ENCODE measurements at regions not wholly inside any gene's neighbourhood (a gene's known extent, or its start where the extent isn't known, plus 50 kb on each side); places are given as distances from the start of the nearest gene placed in this dataset.

DNA sequence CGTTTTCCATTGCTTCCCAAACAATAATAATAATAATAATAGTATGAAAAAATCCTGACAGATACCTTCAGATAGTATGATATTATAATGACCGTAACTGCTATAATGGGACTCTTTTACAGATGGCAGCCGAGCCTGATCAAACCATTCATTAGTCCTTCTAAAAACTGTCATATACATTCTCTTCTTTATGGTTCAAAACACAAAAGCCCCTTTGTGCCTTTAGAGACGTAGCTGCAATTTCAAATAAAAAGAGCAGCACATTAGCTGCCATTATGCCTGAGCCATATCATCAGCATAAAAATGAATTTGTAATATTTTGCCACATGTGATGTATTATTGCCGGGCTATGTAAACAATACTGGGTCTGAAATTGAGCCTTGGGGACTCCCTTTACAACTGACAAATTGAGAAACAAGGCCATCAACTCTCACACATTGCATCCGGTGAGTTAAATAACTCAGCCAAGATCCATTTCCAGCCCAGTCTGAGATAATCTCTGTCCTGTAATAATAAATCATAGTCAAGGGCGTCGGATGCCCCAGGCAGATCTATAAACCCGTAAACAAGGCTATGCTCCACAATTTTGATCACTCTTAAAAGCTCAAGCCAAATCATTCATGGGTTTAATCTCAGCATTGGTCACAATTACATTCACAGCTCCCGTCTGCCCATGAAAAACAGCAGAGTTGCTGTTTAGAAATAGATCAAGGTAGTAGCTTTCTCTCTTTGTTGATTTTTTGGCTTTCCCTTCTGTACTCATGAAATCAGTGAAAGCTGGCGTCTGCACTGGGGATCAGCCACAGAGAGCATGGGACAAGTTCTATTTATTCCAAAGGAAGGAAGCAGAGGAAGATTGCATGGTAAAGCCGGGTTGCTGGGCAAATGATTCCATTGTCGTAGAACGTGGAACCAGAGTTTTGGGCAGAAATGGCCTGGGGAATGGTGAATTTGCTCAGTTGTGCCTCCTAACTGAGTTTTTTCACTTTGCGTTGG is 150.1 kb upstream of the BMPER start:
- no peak for DNase-seq (ENCODE audit: low read depth)

- DNase-seq (ENCODE audit: low read depth) = no peak
Measured at GRCh38 chr7:33757050-33757449, 148.3 kb upstream of the BMPER start.

- no peak for DNase-seq (ENCODE audit: low read depth)
Measured at GRCh38 chr7:33757563-33758165, 147.7 kb upstream of the BMPER start.

GRCh38 chr7:33760146-33760545 is 145.2 kb upstream of the BMPER start:
- no peak for DNase-seq (ENCODE audit: low read depth)

GRCh38 chr7:33760834-33761233 is 144.5 kb upstream of the BMPER start:
- no peak for DNase-seq (ENCODE audit: low read depth)

DNA sequence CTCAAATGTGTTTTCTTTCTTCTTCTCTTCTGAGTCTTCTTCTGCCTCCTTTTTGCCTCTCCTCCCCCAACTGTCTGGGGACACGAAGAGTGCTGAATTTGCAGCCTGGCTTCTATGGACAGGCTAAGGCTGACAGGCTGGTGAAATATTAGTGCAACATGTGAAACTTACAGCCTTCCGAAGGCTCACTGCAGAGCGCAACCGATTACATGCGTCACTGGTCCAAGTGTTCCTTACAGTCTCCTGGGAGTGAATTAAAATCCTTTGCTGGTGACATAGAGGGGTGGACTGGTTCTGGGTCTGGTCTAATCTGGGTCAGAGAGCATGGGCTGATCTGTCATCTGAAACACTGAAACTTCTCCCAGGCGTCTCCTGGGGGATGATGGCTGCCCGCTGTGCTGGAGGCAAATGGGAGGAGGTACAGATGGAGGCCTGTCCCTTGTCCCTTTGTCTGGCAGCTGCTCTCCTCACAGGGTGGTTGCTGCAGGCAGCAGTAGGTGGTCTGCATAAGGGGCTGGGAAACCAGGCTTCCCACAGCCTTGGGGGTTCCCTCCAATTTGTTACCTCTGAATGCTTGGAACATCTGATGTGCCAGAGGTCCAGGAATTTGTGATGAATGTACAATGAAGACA is 143.8 kb upstream of the BMPER start:
- DNase-seq (ENCODE audit: low read depth) = no peak

GRCh38 chr7:33762151-33762910 is 143.0 kb upstream of the BMPER start:
- DNase-seq (ENCODE audit: low read depth) = no peak

- DNase-seq (ENCODE audit: low read depth) = no peak
Measured at GRCh38 chr7:33762911-33763306, 142.4 kb upstream of the BMPER start.

DNA sequence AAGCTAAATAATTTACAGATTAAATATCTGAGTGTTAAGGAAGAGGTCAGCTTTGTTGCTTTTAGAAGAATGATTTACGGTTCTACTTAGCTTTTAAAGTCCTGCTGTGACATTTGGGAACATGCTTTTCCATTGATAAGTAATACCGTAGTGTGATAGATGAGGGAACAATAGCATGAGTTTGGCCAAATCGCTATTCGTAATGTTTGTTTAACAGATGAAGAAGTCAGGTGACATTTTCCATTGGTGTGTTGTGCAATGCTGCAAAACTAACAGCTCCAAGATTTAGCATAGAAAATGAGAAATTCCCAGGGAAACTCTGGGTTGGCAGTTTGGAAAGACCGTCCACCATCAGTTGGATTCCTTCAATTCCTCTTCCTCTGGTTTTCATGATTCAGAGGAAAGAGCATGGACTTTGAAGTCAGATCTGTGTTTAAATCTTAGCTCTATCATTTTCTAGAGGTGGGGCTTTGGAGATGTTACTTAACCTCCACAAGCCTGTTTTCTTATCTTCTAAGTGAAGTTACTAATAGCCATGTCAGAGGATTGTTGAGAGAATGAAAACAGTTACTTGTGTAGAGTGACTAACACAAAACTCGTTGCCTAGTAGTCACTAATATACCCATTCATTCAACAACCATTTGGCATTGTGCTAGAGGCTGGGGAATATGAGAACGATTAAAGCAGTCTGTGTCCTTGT is 140.4 kb upstream of the BMPER start:
- no peak for DNase-seq (ENCODE audit: low read depth)

- no peak for DNase-seq (ENCODE audit: low read depth)
Measured at GRCh38 chr7:33766405-33766804, 138.9 kb upstream of the BMPER start.

DNA sequence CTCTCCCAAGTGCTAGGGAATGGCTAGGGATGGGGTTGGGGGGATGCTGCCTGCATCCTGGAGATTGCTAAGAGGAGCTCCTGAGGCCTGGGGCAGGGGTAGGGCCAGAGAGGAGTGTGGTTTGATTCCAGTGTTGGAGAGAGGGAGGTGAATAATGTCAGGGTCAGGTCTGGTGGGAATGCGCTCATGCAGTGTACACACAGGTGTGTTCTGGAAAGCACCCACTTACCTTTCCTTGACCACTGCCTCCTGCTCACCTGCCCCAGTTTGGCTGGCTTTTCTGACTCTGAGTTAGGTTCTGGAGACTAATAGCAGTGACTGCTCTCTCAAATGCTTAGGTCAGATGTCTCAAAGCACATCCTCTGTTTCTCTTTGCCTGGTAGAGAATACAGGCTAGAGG is 135.4 kb upstream of the BMPER start:
- no peak for DNase-seq (ENCODE audit: low read depth)

GRCh38 chr7:33770576-33770975 is 134.8 kb upstream of the BMPER start:
- no peak for DNase-seq (ENCODE audit: low read depth)

GRCh38 chr7:33771422-33771821 is 133.9 kb upstream of the BMPER start:
- DNase-seq (ENCODE audit: low read depth) = no peak

DNA sequence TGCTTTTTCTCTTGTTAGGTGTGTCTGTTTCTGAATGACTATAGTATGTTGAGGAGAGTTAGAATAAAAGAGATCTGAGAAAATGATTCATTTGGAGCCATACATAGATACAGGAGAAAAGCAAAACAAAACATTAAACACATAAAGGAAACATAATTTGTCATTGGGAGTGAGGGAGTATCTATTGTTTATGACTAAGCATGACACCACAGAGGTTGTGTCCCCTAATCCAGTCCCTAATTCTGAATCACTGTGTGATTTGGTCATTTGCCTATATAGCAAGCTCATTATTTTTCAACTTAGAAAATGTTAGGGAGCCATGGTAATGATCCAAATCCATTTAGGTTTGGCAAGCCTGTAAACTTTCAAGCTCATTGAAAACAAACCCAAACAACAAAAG is 132.3 kb upstream of the BMPER start:
- DNase-seq (ENCODE audit: low read depth) = no peak

GRCh38 chr7:33774762-33775523 is 130.4 kb upstream of the BMPER start:
- DNase-seq (ENCODE audit: low read depth) = no peak

GRCh38 chr7:33775790-33776189 is 129.5 kb upstream of the BMPER start:
- DNase-seq (ENCODE audit: low read depth) = no peak

- DNase-seq (ENCODE audit: low read depth) = no peak
Measured at GRCh38 chr7:33776788-33777187, 128.6 kb upstream of the BMPER start.

- DNase-seq (ENCODE audit: low read depth) = no peak
Measured at GRCh38 chr7:33778195-33778594, 127.1 kb upstream of the BMPER start.

- DNase-seq (ENCODE audit: low read depth) = no peak
Measured at GRCh38 chr7:33779216-33779615, 126.1 kb upstream of the BMPER start.

- DNase-seq (ENCODE audit: low read depth) = no peak
Measured at GRCh38 chr7:33781167-33781566, 124.2 kb upstream of the BMPER start.

DNA sequence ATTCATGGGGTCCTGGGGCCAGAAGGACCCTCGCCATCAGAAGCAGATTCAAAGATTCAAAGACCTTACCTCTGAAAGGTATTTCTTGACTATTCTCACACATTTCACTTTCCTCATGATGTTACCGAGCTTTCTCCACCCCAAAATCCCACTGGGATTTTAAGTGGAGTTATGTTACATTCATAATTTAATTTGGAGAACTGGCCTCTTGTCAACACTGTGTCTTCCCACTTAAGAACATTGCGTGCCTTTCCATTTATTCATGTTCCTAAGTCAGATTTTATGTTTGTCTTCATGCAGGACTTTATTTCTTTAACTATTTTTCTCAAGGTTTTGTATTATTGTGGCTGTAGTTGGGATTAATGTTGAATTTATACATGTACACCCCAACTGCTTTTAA is 123.5 kb upstream of the BMPER start:
- no peak for DNase-seq (ENCODE audit: low read depth)
